ENCODE measurements at regions not wholly inside any gene's neighbourhood (a gene's known extent, or its start where the extent isn't known, plus 50 kb on each side); places are given as distances from the start of the nearest gene placed in this dataset.

- DNase-seq: no peak
Observed at GRCh38 chr19:16022681-16023080, 53.6 kb upstream of the TPM4 start.

- no peak for DNase-seq
Observed at GRCh38 chr19:16023146-16023915, 53.0 kb upstream of the TPM4 start.

GRCh38 chr19:16024266-16025107, 51.8 kb upstream of the TPM4 start:
- no peak for DNase-seq

GRCh38 chr19:16025108-16026101, 50.9 kb upstream of the TPM4 start:
- peak; percentile 64 for DNase-seq

GRCh38 chr19:16026131-16026530, 50.2 kb upstream of the TPM4 start:
- no peak for DNase-seq
